HEK293 (cell line): ENCODE measurements at regions not wholly inside any gene's neighbourhood (a gene's known extent, or its start where the extent isn't known, plus 50 kb on each side); places are given as distances from the start of the nearest gene placed in this dataset.

Experiments used
- CTCF ChIA-PET: fragments of 350-600 bp; formaldehyde crosslinking; extraction: SDS; loops from one replicate; lab custom pipeline; 2021; ENCODE audit warnings: antibody characterized with exemption; lab: Yijun Ruan, JAX
- POLR2A ChIA-PET: fragments of 300-600 bp; formaldehyde crosslinking; extraction: SDS; loops from one replicate; lab custom pipeline; 2020; ENCODE audit warnings: antibody characterized with exemption, inconsistent platforms; lab: Yijun Ruan, JAX
- H3K27ac ChIP-seq: fragments of 200-500 bp; sonication (Bioruptor generic); 2 replicates; pipeline ENCODE4 v1.5.1; 2014; ENCODE audit warnings: low read depth, low read length, control low read depth, inconsistent platforms; ENCODE audit errors: extremely low read depth
- H3K36me3 ChIP-seq, 2 experiments: fragments of 200-500 bp in 1 of 2; sonication (Bioruptor generic) in 1 of 2; 1 replicate in 1 of 2; 2 replicates in 1 of 2; pipeline ENCODE4 v1.5.1; 2014 to 2017; ENCODE audit warnings: inconsistent platforms in 2 of 2, low read length in 2 of 2; ENCODE audit not compliant: control insufficient read depth in 2 of 2, insufficient read depth in 1 of 2
- H3K4me1 ChIP-seq: fragments of 200-500 bp; sonication (Bioruptor generic); 2 replicates; pipeline ENCODE4 v1.5.1; 2014; ENCODE audit warnings: mild to moderate bottlenecking, low read length, inconsistent platforms; ENCODE audit not compliant: control insufficient read depth, insufficient read depth
- H3K4me3 ChIP-seq: 2 replicates; pipeline ENCODE4 v1.5.1; 2011; ENCODE audit warnings: low read depth, mild to moderate bottlenecking, control low read depth, low read length, moderate library complexity
- H3K9me3 ChIP-seq: fragments of 200-500 bp; sonication (Bioruptor generic); 2 replicates; pipeline ENCODE4 v1.5.1; 2014; ENCODE audit warnings: low read depth, low read length, inconsistent platforms; ENCODE audit not compliant: control insufficient read depth, insufficient read depth
- GLIS1 ChIP-seq: fragments of 450-650 bp; formaldehyde crosslinking; IDR thresholded peaks from 2 replicates; pipeline ENCODE4 v1.5.1; 2016; ENCODE audit warnings: missing biosample characterization, missing genetic modification characterization
- KLF1 ChIP-seq: fragments of 450-650 bp; formaldehyde crosslinking; IDR thresholded peaks from 2 replicates; pipeline ENCODE4 v1.5.1; 2016; ENCODE audit warnings: missing biosample characterization, missing genetic modification characterization
- KLF16 ChIP-seq: fragments of 450-650 bp; formaldehyde crosslinking; IDR thresholded peaks from 2 replicates; pipeline ENCODE4 v1.5.1; 2017; ENCODE audit warnings: missing biosample characterization, missing genetic modification characterization
- OVOL3 ChIP-seq: fragments of 450-650 bp; formaldehyde crosslinking; IDR thresholded peaks from 2 replicates; pipeline ENCODE4 v1.5.1; 2016; ENCODE audit warnings: missing biosample characterization, missing genetic modification characterization
- PRDM2 ChIP-seq: fragments of 450-650 bp; formaldehyde crosslinking; IDR thresholded peaks from 2 replicates; pipeline ENCODE4 v1.5.1; 2016; ENCODE audit warnings: missing biosample characterization, missing genetic modification characterization, borderline replicate concordance
- SCRT2 ChIP-seq: fragments of 450-650 bp; formaldehyde crosslinking; IDR thresholded peaks from 2 replicates; pipeline ENCODE4 v1.5.1; 2016; ENCODE audit warnings: missing biosample characterization, missing genetic modification characterization
- ZBTB7A ChIP-seq: fragments of 450-650 bp; formaldehyde crosslinking; IDR thresholded peaks from 2 replicates; pipeline ENCODE4 v1.5.1; 2016; ENCODE audit warnings: low read depth, missing biosample characterization, missing genetic modification characterization
- ZNF133 ChIP-seq: fragments of 450-650 bp; formaldehyde crosslinking; IDR thresholded peaks from 2 replicates; pipeline ENCODE4 v1.5.1; 2016; ENCODE audit warnings: missing biosample characterization, missing genetic modification characterization
- ZNF214 ChIP-seq: fragments of 450-650 bp; formaldehyde crosslinking; IDR thresholded peaks from 2 replicates; pipeline ENCODE4 v1.5.1; 2017; ENCODE audit warnings: missing biosample characterization, mild to moderate bottlenecking, missing genetic modification characterization, borderline replicate concordance
- ZNF23 ChIP-seq: fragments of 450-650 bp; formaldehyde crosslinking; IDR thresholded peaks from 2 replicates; pipeline ENCODE4 v1.5.1; 2016; ENCODE audit warnings: missing biosample characterization, missing genetic modification characterization, borderline replicate concordance
- ZNF280C ChIP-seq: fragments of 450-650 bp; formaldehyde crosslinking; IDR thresholded peaks from 2 replicates; pipeline ENCODE4 v1.5.1; 2016; ENCODE audit warnings: missing biosample characterization, missing genetic modification characterization
- ZNF280D ChIP-seq: fragments of 450-650 bp; formaldehyde crosslinking; IDR thresholded peaks from 2 replicates; pipeline ENCODE4 v1.5.1; 2016; ENCODE audit warnings: missing biosample characterization, missing genetic modification characterization
- ZNF311 ChIP-seq: fragments of 450-650 bp; formaldehyde crosslinking; IDR thresholded peaks from 2 replicates; pipeline ENCODE4 v1.5.1; 2017; ENCODE audit warnings: missing biosample characterization, missing genetic modification characterization, borderline replicate concordance
- ZNF404 ChIP-seq: fragments of 450-650 bp; formaldehyde crosslinking; IDR thresholded peaks from 2 replicates; pipeline ENCODE4 v1.5.1; 2017; ENCODE audit warnings: missing biosample characterization, missing genetic modification characterization
- ZNF423 ChIP-seq: fragments of 450-650 bp; formaldehyde crosslinking; IDR thresholded peaks from 2 replicates; pipeline ENCODE4 v1.5.1; 2016; ENCODE audit warnings: missing biosample characterization, missing genetic modification characterization
- ZNF501 ChIP-seq: fragments of 450-650 bp; formaldehyde crosslinking; IDR thresholded peaks from 2 replicates; pipeline ENCODE4 v1.5.1; 2016; ENCODE audit warnings: missing biosample characterization, missing genetic modification characterization
- ZNF658 ChIP-seq: fragments of 450-650 bp; formaldehyde crosslinking; IDR thresholded peaks from 2 replicates; pipeline ENCODE4; 2016; ENCODE audit warnings: missing biosample characterization, missing genetic modification characterization
- ZNF704 ChIP-seq: fragments of 450-650 bp; formaldehyde crosslinking; IDR thresholded peaks from 2 replicates; pipeline ENCODE4 v1.5.1; 2016; ENCODE audit warnings: missing biosample characterization, missing genetic modification characterization
- ZSCAN4 ChIP-seq: fragments of 450-650 bp; formaldehyde crosslinking; IDR thresholded peaks from 2 replicates; pipeline ENCODE4 v1.5.1; 2017; ENCODE audit warnings: missing biosample characterization, missing genetic modification characterization
- ZXDB ChIP-seq: fragments of 450-650 bp; formaldehyde crosslinking; IDR thresholded peaks from 2 replicates; pipeline ENCODE4 v1.5.1; 2016; ENCODE audit warnings: missing biosample characterization, missing genetic modification characterization
- TF ChIP-seq, protein P1 (sequence below): fragments of 450-650 bp; formaldehyde crosslinking; IDR thresholded peaks from 2 replicates; pipeline ENCODE4 v1.5.1; 2017; ENCODE audit warnings: missing biosample characterization, missing genetic modification characterization

DNA sequence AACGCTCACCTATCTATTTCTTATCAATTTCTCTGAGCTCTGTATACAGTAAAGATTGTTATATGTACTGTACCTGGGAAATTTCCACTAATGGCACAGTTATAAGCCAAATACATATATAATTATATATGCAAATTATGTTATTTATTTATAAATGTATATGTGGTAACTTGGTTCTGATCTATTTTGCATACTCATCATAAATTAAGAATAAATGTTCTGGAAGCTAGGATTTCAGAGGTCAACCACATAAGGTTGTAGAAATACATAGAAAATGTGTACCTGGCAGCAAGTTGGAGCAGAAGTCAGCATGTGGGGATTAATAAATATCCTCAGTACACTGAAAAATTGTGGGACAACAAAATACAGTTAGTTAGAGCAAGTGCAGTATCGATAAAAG, 353.7 kb upstream of the ZNF521 start:
- Histone ChIP-seq H3K27ac (no peak overlapping the region), H3K4me3 (no peak overlapping the region), H3K9me3 (no peaks in the 10 kb centered on the region), H3K4me1 (no peaks in the 10 kb centered on the region), H3K36me3 (no peaks in the 10 kb centered on the region)
- CTCF ChIA-PET, result no interaction called here
- TF ChIP-seq ZNF423 (tag by site-specific recombination), result no peak
- TF ChIP-seq, protein P1, sequence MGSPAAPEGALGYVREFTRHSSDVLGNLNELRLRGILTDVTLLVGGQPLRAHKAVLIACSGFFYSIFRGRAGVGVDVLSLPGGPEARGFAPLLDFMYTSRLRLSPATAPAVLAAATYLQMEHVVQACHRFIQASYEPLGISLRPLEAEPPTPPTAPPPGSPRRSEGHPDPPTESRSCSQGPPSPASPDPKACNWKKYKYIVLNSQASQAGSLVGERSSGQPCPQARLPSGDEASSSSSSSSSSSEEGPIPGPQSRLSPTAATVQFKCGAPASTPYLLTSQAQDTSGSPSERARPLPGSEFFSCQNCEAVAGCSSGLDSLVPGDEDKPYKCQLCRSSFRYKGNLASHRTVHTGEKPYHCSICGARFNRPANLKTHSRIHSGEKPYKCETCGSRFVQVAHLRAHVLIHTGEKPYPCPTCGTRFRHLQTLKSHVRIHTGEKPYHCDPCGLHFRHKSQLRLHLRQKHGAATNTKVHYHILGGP (tag by site-specific recombination), result no peak
- TF ChIP-seq ZNF280D (tag by site-specific recombination), result no peak
- no peak for TF ChIP-seq ZNF501
- TF ChIP-seq OVOL3 (tag by site-specific recombination), result no peak
- POLR2A ChIA-PET, result no interaction called here

DNA sequence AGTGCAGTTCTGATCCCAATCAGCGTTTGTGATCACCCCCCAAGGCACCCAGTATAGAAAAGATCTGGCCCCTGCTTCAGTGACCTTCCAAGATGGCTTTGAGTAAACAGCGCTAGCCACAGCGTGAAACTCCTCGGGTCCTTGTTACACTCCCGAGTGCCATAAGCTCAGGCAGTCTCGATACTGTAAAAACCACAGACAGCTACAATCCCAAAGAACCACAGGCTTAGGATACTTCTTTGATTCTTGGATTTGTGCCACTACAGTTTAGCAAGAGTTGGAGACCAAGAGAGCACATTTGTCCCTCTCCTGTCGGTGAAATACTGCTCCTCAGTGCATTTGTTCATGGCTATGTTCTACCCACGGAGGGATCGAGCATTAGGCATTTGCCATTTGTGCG, 352.5 kb upstream of the ZNF521 start:
- Histone ChIP-seq H3K27ac (no peak overlapping the region), H3K4me1 (no peaks in the 10 kb centered on the region), H3K9me3 (no peaks in the 10 kb centered on the region), H3K36me3 (no peaks in the 10 kb centered on the region), H3K4me3 (no peak overlapping the region)
- CTCF ChIA-PET, result interaction anchor here (0.6 to 0.9 kb wide), 2 partner anchors 24 to 94 kb away, joined by 4 read pairs; no protein-coding TSS in a partner anchor
- POLR2A ChIA-PET, result no interaction called here
- TF ChIP-seq KLF16 (tag by site-specific recombination), result no peak
- no peak for TF ChIP-seq ZNF658 (tag by site-specific recombination)
- no peak for TF ChIP-seq ZXDB (tag by site-specific recombination)
- TF ChIP-seq ZNF311 (tag by site-specific recombination), result no peak
- no peak for TF ChIP-seq ZNF404
- no peak for TF ChIP-seq SCRT2 (tag by site-specific recombination)
- TF ChIP-seq KLF1, result no peak
- no peak for TF ChIP-seq ZSCAN4 (tag by site-specific recombination)
- TF ChIP-seq ZNF280C, result no peak
- TF ChIP-seq ZNF704, result no peak
- no peak for TF ChIP-seq ZNF214 (tag by site-specific recombination)
- TF ChIP-seq ZNF133, result no peak
- no peak for TF ChIP-seq GLIS1
- TF ChIP-seq PRDM2 (tag by site-specific recombination), result no peak
- no peak for TF ChIP-seq ZNF23 (tag by site-specific recombination)
- no peak for TF ChIP-seq ZBTB7A (tag by site-specific recombination)
